Omental fat pad (tissue), 3 donors: ENCODE measurements at regions not wholly inside any gene's neighbourhood (a gene's known extent, or its start where the extent isn't known, plus 50 kb on each side); places are given as distances from the start of the nearest gene placed in this dataset.

ENCODE experiments used
- ATAC-seq: fragments of 150-250 bp; one replicate; pipeline ENCODE4 v1.9.1; 2016; ENCODE audit warnings: mild to moderate bottlenecking, moderate library complexity; ENCODE audit not compliant: low FRiP score
- DNase-seq: peaks from one replicate; pipeline ENCODE4 v3.0.0-alpha.2; 2019; ENCODE audit warnings: low spot score
- TF ChIP-seq, protein P1 (sequence below), 3 donors: fragments of 450-650 bp; IDR thresholded peaks; one replicate each; pipeline ENCODE4 v1.5.1; 2016 to 2017; ENCODE audit warnings: antibody characterized with exemption in 3 of 3, mild to moderate bottlenecking in 3 of 3, moderate library complexity in 2 of 3

DNA sequence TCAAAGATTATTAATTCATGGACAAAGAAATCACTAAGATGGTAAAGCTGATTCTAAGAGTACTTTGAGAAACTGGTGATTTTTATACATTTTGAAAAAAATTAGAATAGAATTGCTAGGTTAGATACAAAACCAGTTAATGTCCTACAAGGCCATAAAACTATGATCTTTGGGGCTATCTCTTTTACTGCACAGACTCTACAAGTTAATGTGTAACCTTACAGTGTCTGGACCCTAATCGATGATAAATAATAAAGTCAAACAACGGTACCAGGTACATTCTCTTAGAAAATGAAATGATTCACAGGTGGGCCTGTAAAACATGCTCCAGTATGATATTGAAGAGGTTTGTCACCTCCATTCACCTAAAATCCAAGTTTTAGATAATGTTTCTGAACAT lies 199.8 kb upstream of the LYZL1 start:
- DNase-seq: no peak
- TF ChIP-seq, protein P1, sequence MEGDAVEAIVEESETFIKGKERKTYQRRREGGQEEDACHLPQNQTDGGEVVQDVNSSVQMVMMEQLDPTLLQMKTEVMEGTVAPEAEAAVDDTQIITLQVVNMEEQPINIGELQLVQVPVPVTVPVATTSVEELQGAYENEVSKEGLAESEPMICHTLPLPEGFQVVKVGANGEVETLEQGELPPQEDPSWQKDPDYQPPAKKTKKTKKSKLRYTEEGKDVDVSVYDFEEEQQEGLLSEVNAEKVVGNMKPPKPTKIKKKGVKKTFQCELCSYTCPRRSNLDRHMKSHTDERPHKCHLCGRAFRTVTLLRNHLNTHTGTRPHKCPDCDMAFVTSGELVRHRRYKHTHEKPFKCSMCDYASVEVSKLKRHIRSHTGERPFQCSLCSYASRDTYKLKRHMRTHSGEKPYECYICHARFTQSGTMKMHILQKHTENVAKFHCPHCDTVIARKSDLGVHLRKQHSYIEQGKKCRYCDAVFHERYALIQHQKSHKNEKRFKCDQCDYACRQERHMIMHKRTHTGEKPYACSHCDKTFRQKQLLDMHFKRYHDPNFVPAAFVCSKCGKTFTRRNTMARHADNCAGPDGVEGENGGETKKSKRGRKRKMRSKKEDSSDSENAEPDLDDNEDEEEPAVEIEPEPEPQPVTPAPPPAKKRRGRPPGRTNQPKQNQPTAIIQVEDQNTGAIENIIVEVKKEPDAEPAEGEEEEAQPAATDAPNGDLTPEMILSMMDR (IDR thresholded peaks at IDR 0.05): no peak
- ATAC-seq: no peak

GRCh38 chr10:29096303-29096824 lies 192.5 kb upstream of the LYZL1 start:
- no peak for DNase-seq
- TF ChIP-seq, protein P1 (IDR thresholded peaks at IDR 0.05): no peak
- no peak for ATAC-seq

GRCh38 chr10:29098423-29098822 lies 190.4 kb upstream of the LYZL1 start:
- TF ChIP-seq, protein P1 (IDR thresholded peaks at IDR 0.05): no peak
- ATAC-seq (no peak), DNase-seq (no peak)

- ATAC-seq (no peak), DNase-seq (no peak)
- TF ChIP-seq, protein P1 (IDR thresholded peaks at IDR 0.05): no peak
Measured at GRCh38 chr10:29099001-29099400, 189.9 kb upstream of the LYZL1 start.

GRCh38 chr10:29099415-29099814 lies 189.5 kb upstream of the LYZL1 start:
- no peak for ATAC-seq
- no peak for DNase-seq
- TF ChIP-seq, protein P1 (IDR thresholded peaks at IDR 0.05): no peak

- TF ChIP-seq, protein P1 (IDR thresholded peaks at IDR 0.05): no peak
- DNase-seq (no peak), ATAC-seq (no peak)
Measured at GRCh38 chr10:29100505-29100904, 188.4 kb upstream of the LYZL1 start.

GRCh38 chr10:29102233-29102632 lies 186.6 kb upstream of the LYZL1 start:
- ATAC-seq: no peak
- no peak for DNase-seq
- TF ChIP-seq, protein P1 (IDR thresholded peaks at IDR 0.05): no peak
